ENCODE measurements at regions not wholly inside any gene's neighbourhood (a gene's known extent, or its start where the extent isn't known, plus 50 kb on each side); places are given as distances from the start of the nearest gene placed in this dataset.

GRCh38 chr2:7289697-7290096 lies 372.5 kb downstream of the RNF144A start:
- no peak overlapping the region for H3K4me3 ChIP-seq (ENCODE audit: low read depth, low read length)
- no peak for TF ChIP-seq CTCF (conservative IDR thresholded peaks at IDR 0.05; ENCODE audit: low read depth, low read length)
- DNase-seq (ENCODE audit: low read depth), result no peak

GRCh38 chr2:7292154-7292691 lies 375.0 kb downstream of the RNF144A start:
- no peak for DNase-seq (ENCODE audit: low read depth)
- TF ChIP-seq CTCF (conservative IDR thresholded peaks at IDR 0.05; ENCODE audit: low read depth, low read length), result no peak
- no peak overlapping the region for H3K4me3 ChIP-seq (ENCODE audit: low read depth, low read length)

GRCh38 chr2:7309582-7309981 lies 392.4 kb downstream of the RNF144A start:
- DNase-seq (ENCODE audit: low read depth), result no peak
- no peak overlapping the region for H3K4me3 ChIP-seq (ENCODE audit: low read depth, low read length)
- no peak for TF ChIP-seq CTCF (conservative IDR thresholded peaks at IDR 0.05; ENCODE audit: low read depth, low read length)

DNA sequence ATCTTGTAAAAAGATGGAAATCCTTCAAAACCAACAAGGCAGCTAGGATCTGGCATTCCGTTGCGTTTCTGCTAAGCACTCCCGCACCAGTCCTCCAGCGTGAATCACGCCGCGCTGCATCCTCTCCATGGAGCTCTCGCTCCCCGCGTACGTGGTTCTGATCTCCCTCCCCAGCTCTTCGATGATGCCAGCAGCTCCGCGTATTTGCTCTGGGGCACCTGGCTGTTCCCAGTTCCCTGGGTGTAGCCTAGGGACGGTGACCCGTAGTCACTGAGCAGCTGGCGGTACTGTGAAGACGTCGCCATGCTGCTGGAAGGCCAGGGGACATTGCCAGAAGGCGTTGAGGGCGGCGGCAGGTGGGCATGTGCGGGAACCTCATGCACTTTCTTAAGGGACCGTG lies 407.5 kb downstream of the RNF144A start:
- TF ChIP-seq CTCF (conservative IDR thresholded peaks at IDR 0.05; ENCODE audit: low read depth, low read length), result no peak
- H3K4me3 ChIP-seq (ENCODE audit: low read depth, low read length), result no peak overlapping the region
- no peak for DNase-seq (ENCODE audit: low read depth)

DNA sequence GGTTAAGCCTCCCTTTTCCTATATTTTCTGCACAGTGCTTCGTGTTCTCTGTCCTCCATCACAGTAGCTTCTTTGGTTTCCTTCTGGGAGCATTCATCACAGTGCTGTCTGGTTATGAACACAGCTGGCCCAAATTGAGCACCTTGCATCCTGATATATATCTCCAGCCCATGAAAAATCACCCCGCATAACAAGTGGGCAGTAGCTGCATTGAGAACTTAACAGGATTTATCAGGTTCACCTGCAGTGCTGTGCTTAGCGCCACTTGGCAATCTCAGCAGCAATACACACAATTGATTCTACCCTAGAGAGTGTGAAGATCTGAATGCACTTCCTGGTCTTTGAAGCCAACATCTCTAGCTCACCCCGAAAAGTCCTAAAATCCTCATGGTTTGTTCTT lies 408.0 kb downstream of the RNF144A start:
- DNase-seq (ENCODE audit: low read depth), result no peak
- no peak overlapping the region for H3K4me3 ChIP-seq (ENCODE audit: low read depth, low read length)
- no peak for TF ChIP-seq CTCF (conservative IDR thresholded peaks at IDR 0.05; ENCODE audit: low read depth, low read length)

GRCh38 chr2:7329465-7329864 lies 412.3 kb downstream of the RNF144A start:
- no peak for DNase-seq (ENCODE audit: low read depth)
- no peak overlapping the region for H3K4me3 ChIP-seq (ENCODE audit: low read depth, low read length)
- TF ChIP-seq CTCF (conservative IDR thresholded peaks at IDR 0.05; ENCODE audit: low read depth, low read length), result no peak

DNA sequence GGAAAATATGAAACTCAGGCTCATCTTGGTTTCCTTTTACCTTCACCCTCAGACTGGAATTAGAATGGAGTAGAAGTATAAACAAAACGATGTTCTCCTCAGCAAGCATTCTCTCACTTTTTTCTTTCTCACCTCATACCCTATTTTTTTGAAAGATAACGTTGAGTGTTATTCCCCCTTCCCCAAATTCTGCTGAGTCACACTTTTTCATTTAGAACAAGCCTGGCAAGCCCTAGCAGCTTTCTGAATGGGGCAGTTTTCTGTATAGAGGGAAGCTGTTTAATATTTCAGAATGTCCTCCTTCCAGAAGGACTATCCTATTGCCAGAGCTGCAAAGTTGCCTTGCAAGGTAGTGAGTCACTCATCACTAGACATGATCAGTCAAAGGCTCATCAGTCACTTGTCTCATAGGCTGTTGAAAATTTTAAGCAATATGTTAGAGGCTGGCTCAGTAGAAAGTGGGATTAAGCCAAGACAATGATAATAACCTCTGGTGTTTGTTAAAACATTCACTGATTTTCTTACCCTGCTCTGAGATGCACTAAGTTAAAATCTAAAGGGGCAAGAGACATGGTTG lies 416.1 kb downstream of the RNF144A start:
- no peak overlapping the region for H3K4me3 ChIP-seq (ENCODE audit: low read depth, low read length)
- no peak for DNase-seq (ENCODE audit: low read depth)
- TF ChIP-seq CTCF (conservative IDR thresholded peaks at IDR 0.05; ENCODE audit: low read depth, low read length), result no peak

Data from epithelial cell of proximal tubule (primary cell).